HEK293 (cell line): ENCODE measurements at regions not wholly inside any gene's neighbourhood (a gene's known extent, or its start where the extent isn't known, plus 50 kb on each side); places are given as distances from the start of the nearest gene placed in this dataset.
"Not testable (repeated sequence)": the region's sequence is repeated elsewhere in the genome, so short reads cannot be mapped to it uniquely, and the experiment has no call there.

Experiments used
- CTCF ChIA-PET: fragments of 350-600 bp; formaldehyde crosslinking; extraction: SDS; loops from one replicate; lab custom pipeline; 2021; ENCODE audit warnings: antibody characterized with exemption; lab: Yijun Ruan, JAX
- POLR2A ChIA-PET: fragments of 300-600 bp; formaldehyde crosslinking; extraction: SDS; loops from one replicate; lab custom pipeline; 2020; ENCODE audit warnings: antibody characterized with exemption, inconsistent platforms; lab: Yijun Ruan, JAX
- H3K27ac ChIP-seq: fragments of 200-500 bp; sonication (Bioruptor generic); 2 replicates; pipeline ENCODE4 v1.5.1; 2014; ENCODE audit warnings: low read depth, low read length, control low read depth, inconsistent platforms; ENCODE audit errors: extremely low read depth
- H3K36me3 ChIP-seq, 2 experiments: fragments of 200-500 bp in 1 of 2; sonication (Bioruptor generic) in 1 of 2; 1 replicate in 1 of 2; 2 replicates in 1 of 2; pipeline ENCODE4 v1.5.1; 2014 to 2017; ENCODE audit warnings: inconsistent platforms in 2 of 2, low read length in 2 of 2; ENCODE audit not compliant: control insufficient read depth in 2 of 2, insufficient read depth in 1 of 2
- H3K4me1 ChIP-seq: fragments of 200-500 bp; sonication (Bioruptor generic); 2 replicates; pipeline ENCODE4 v1.5.1; 2014; ENCODE audit warnings: mild to moderate bottlenecking, low read length, inconsistent platforms; ENCODE audit not compliant: control insufficient read depth, insufficient read depth
- H3K4me3 ChIP-seq: 2 replicates; pipeline ENCODE4 v1.5.1; 2011; ENCODE audit warnings: low read depth, mild to moderate bottlenecking, control low read depth, low read length, moderate library complexity
- H3K9me3 ChIP-seq: fragments of 200-500 bp; sonication (Bioruptor generic); 2 replicates; pipeline ENCODE4 v1.5.1; 2014; ENCODE audit warnings: low read depth, low read length, inconsistent platforms; ENCODE audit not compliant: control insufficient read depth, insufficient read depth
- IKZF3 ChIP-seq: fragments of 450-650 bp; IDR thresholded peaks from 2 replicates; pipeline ENCODE4 v1.5.0; 2018; ENCODE audit warnings: missing biosample characterization, mild to moderate bottlenecking, missing genetic modification characterization, moderate library complexity
- PBX3 ChIP-seq: sonication (generic); formaldehyde crosslinking; IDR thresholded peaks from 2 replicates; pipeline ENCODE4 v1.8.1; 2022; ENCODE audit warnings: mild to moderate bottlenecking, moderate library complexity, missing genetic modification reagents
- TRIM28 ChIP-seq: IDR thresholded peaks from 2 replicates; pipeline ENCODE4 v1.6.1; 2011; ENCODE audit warnings: low read length, control low read depth, borderline replicate concordance
- TSHZ1 ChIP-seq: fragments of 450-650 bp; formaldehyde crosslinking; IDR thresholded peaks from 2 replicates; pipeline ENCODE4 v1.5.1; 2016; ENCODE audit warnings: missing biosample characterization, missing genetic modification characterization, borderline replicate concordance
- ZBTB8A ChIP-seq: fragments of 450-650 bp; formaldehyde crosslinking; IDR thresholded peaks from 2 replicates; pipeline ENCODE4 v1.5.1; 2016; ENCODE audit warnings: missing biosample characterization, missing genetic modification characterization
- ZFP69B ChIP-seq: fragments of 450-650 bp; formaldehyde crosslinking; IDR thresholded peaks from 2 replicates; pipeline ENCODE4 v1.5.1; 2016; ENCODE audit warnings: missing biosample characterization, missing genetic modification characterization
- ZIC2 ChIP-seq: fragments of 450-650 bp; formaldehyde crosslinking; IDR thresholded peaks from 2 replicates; pipeline ENCODE4 v1.5.1; 2016; ENCODE audit warnings: missing biosample characterization, missing genetic modification characterization
- ZNF174 ChIP-seq: fragments of 450-650 bp; formaldehyde crosslinking; IDR thresholded peaks from 2 replicates; pipeline ENCODE4 v1.5.0; 2017; ENCODE audit warnings: missing biosample characterization, mild to moderate bottlenecking, missing genetic modification characterization
- ZNF24 ChIP-seq: fragments of 450-650 bp; formaldehyde crosslinking; IDR thresholded peaks from 2 replicates; pipeline ENCODE4 v1.5.1; 2016; ENCODE audit warnings: missing biosample characterization, missing genetic modification characterization
- ZNF266 ChIP-seq: fragments of 450-650 bp; formaldehyde crosslinking; IDR thresholded peaks from 2 replicates; pipeline ENCODE4 v1.5.1; 2016; ENCODE audit warnings: missing biosample characterization, missing genetic modification characterization, low read depth
- ZNF280C ChIP-seq: fragments of 450-650 bp; formaldehyde crosslinking; IDR thresholded peaks from 2 replicates; pipeline ENCODE4 v1.5.1; 2016; ENCODE audit warnings: missing biosample characterization, missing genetic modification characterization
- ZNF354C ChIP-seq: fragments of 450-650 bp; formaldehyde crosslinking; IDR thresholded peaks from 2 replicates; pipeline ENCODE4 v1.5.1; 2016; ENCODE audit warnings: missing biosample characterization, missing genetic modification characterization, low read depth, borderline replicate concordance
- ZNF473 ChIP-seq: fragments of 450-650 bp; formaldehyde crosslinking; IDR thresholded peaks from 2 replicates; pipeline ENCODE4 v1.5.1; 2017; ENCODE audit warnings: missing biosample characterization, missing genetic modification characterization
- ZNF585B ChIP-seq: fragments of 450-650 bp; formaldehyde crosslinking; IDR thresholded peaks from 2 replicates; pipeline ENCODE4 v1.5.1; 2016; ENCODE audit warnings: missing biosample characterization, missing genetic modification characterization
- ZNF670 ChIP-seq: fragments of 450-650 bp; formaldehyde crosslinking; IDR thresholded peaks from 2 replicates; pipeline ENCODE4 v1.5.1; 2016; ENCODE audit warnings: missing biosample characterization, missing genetic modification characterization, low read depth
- ZNF837 ChIP-seq: fragments of 450-650 bp; formaldehyde crosslinking; IDR thresholded peaks from 2 replicates; pipeline ENCODE4 v1.5.1; 2016; ENCODE audit warnings: missing biosample characterization, missing genetic modification characterization
- ZSCAN16 ChIP-seq: fragments of 450-650 bp; formaldehyde crosslinking; IDR thresholded peaks from 2 replicates; pipeline ENCODE4 v1.5.1; 2016; ENCODE audit warnings: missing biosample characterization, missing genetic modification characterization
- ZSCAN30 ChIP-seq: fragments of 450-650 bp; IDR thresholded peaks from 2 replicates; pipeline ENCODE4 v1.5.1; 2018; ENCODE audit warnings: missing biosample characterization, mild to moderate bottlenecking, missing genetic modification characterization, moderate library complexity

- TF ChIP-seq PBX3 (CRISPR knock-in tag), result no peak
- TF ChIP-seq ZNF266, result no peak
- no peak for TF ChIP-seq ZBTB8A (tag by site-specific recombination)
- TF ChIP-seq ZNF670, result no peak
- TF ChIP-seq ZNF585B (tag by site-specific recombination), result no peak
- TF ChIP-seq, all 188 proteins: peak for 0
These were observed 217.9 kb downstream of the SATB1 start (continued) for GRCh38 chr3:18207226-18207625.

GRCh38 chr3:18205701-18206100, 219.4 kb downstream of the SATB1 start:
- POLR2A ChIA-PET, H3K9me3 ChIP-seq, H3K4me1 ChIP-seq, H3K27ac ChIP-seq, CTCF ChIA-PET, H3K36me3 ChIP-seq, H3K4me3 ChIP-seq: not testable (repeated sequence)

GRCh38 chr3:18201315-18201714, 223.8 kb downstream of the SATB1 start:
- Histone ChIP-seq H3K36me3 (no peaks in the 10 kb centered on the region), H3K9me3 (no peaks in the 10 kb centered on the region), H3K4me3 (no peak overlapping the region), H3K27ac (no peak overlapping the region), H3K4me1 (no peaks in the 10 kb centered on the region)
- ChIA-PET CTCF (no interaction called here), POLR2A (no interaction called here)
- no peak for TF ChIP-seq ZNF354C (tag by site-specific recombination)
- no peak for TF ChIP-seq ZFP69B
- no peak for TF ChIP-seq ZNF473 (tag by site-specific recombination)

- Histone ChIP-seq H3K4me1 (no peaks in the 10 kb centered on the region), H3K9me3 (no peaks in the 10 kb centered on the region), H3K4me3 (no peak overlapping the region), H3K27ac (no peak overlapping the region), H3K36me3 (no peaks in the 10 kb centered on the region)
- CTCF ChIA-PET, result no interaction called here
- no peak for TF ChIP-seq TRIM28
- TF ChIP-seq ZNF174 (tag by site-specific recombination), result no peak
- TF ChIP-seq ZSCAN16, result no peak
- TF ChIP-seq ZIC2 (tag by site-specific recombination), result no peak
- POLR2A ChIA-PET, result no interaction called here
These were observed 225.4 kb downstream of the SATB1 start for GRCh38 chr3:18199757-18200156.

- Histone ChIP-seq H3K4me3 (no peak overlapping the region), H3K27ac (no peak overlapping the region), H3K4me1 (no peaks in the 10 kb centered on the region), H3K9me3 (no peaks in the 10 kb centered on the region), H3K36me3 (no peaks in the 10 kb centered on the region)
- ChIA-PET POLR2A (no interaction called here), CTCF (no interaction called here)
- TF ChIP-seq ZBTB8A (tag by site-specific recombination), result no peak
- TF ChIP-seq ZNF837 (tag by site-specific recombination), result no peak
- no peak for TF ChIP-seq ZNF24
- TF ChIP-seq ZSCAN30 (tag by site-specific recombination), result no peak
- no peak for TF ChIP-seq ZNF280C (tag by site-specific recombination)
- TF ChIP-seq ZSCAN16, result no peak
- no peak for TF ChIP-seq TSHZ1 (tag by site-specific recombination)
- no peak for TF ChIP-seq IKZF3
These were observed 229.3 kb downstream of the SATB1 start for GRCh38 chr3:18195836-18196235.
